Thymus (tissue), 11 donors: ENCODE measurements at regions not wholly inside any gene's neighbourhood (a gene's known extent, or its start where the extent isn't known, plus 50 kb on each side); places are given as distances from the start of the nearest gene placed in this dataset.
"Not testable (repeated sequence)": the region's sequence is repeated elsewhere in the genome, so short reads cannot be mapped to it uniquely, and the experiment has no call there.

Source experiments
- DNase-seq, 9 donors: peaks; one replicate each; pipeline ENCODE4 v3.0.0-alpha.2; 2013; ENCODE audit warnings: low spot score in 9 of 9, low read depth in 6 of 9, missing footprints in 1 of 9
- H3K27ac ChIP-seq, 2 donors: one replicate each; pipeline ENCODE4 v1.5.1; 2013; ENCODE audit warnings: control low read depth in 1 of 2, low read depth in 1 of 2, low read length in 1 of 2, mild to moderate bottlenecking in 1 of 2, moderate library complexity in 1 of 2
- H3K27me3 ChIP-seq, 2 donors: one replicate each; pipeline ENCODE4 v1.5.1; 2013; ENCODE audit warnings: low read length in 1 of 2; ENCODE audit not compliant: control insufficient read depth in 2 of 2, insufficient read depth in 1 of 2
- H3K36me3 ChIP-seq, 2 donors: one replicate each; pipeline ENCODE4 v1.5.1; 2013; ENCODE audit warnings: low read length in 1 of 2, mild to moderate bottlenecking in 1 of 2, moderate library complexity in 1 of 2; ENCODE audit not compliant: control insufficient read depth in 2 of 2, insufficient read depth in 2 of 2
- H3K4me1 ChIP-seq, 2 donors: one replicate each; pipeline ENCODE4 v1.5.1; 2013; ENCODE audit warnings: low read length in 2 of 2; ENCODE audit not compliant: control insufficient read depth in 2 of 2, insufficient read depth in 2 of 2
- H3K4me3 ChIP-seq, 2 donors: one replicate each; pipeline ENCODE4 v1.5.1; 2013; ENCODE audit warnings: low read length in 2 of 2, control low read depth in 1 of 2, mild to moderate bottlenecking in 1 of 2
- H3K9me3 ChIP-seq, 2 donors: one replicate each; pipeline ENCODE4 v1.5.1; 2013; ENCODE audit warnings: low read length in 1 of 2, mild to moderate bottlenecking in 1 of 2; ENCODE audit not compliant: control insufficient read depth in 2 of 2, insufficient read depth in 1 of 2
- WGBS: extraction: QIAGEN DNeasy Blood & Tissue Kit; methylation state at CpG from one replicate; pipeline ENCODE4 v1.1.7; 2013; 5-methylcytosine and 5-hydroxymethylcytosine counted together
- donor health status: healthy.

GRCh38 chr3:124640635-124641306 is 89.5 kb upstream of the UMPS start:
- 91% methylated on average over 9 of the region's 9 CpGs for WGBS
- Histone ChIP-seq H3K36me3 (no peaks in the 10 kb centered on the region), H3K4me3 (no peak overlapping the region), H3K4me1 (no peaks in the 10 kb centered on the region), H3K9me3 (no peaks in the 10 kb centered on the region), H3K27ac (no peak overlapping the region), H3K27me3 (no peaks in the 10 kb centered on the region)
- DNase-seq = no peak

- no peak overlapping the region for H3K4me3 ChIP-seq
- no peak overlapping the region for H3K27ac ChIP-seq
- no peaks in the 10 kb centered on the region for H3K9me3 ChIP-seq
- no peaks in the 10 kb centered on the region for H3K36me3 ChIP-seq
- H3K27me3 ChIP-seq = no peaks in the 10 kb centered on the region
- 94% methylated on average over 6 of the region's 6 CpGs for WGBS
- no peaks in the 10 kb centered on the region for H3K4me1 ChIP-seq
- no peak for DNase-seq
Observed at GRCh38 chr3:124643453-124643852, 86.8 kb upstream of the UMPS start.

- not testable (repeated sequence) for H3K4me1 ChIP-seq, H3K27ac ChIP-seq, H3K4me3 ChIP-seq, H3K9me3 ChIP-seq, H3K36me3 ChIP-seq, DNase-seq, H3K27me3 ChIP-seq
- 97% methylated on average over 4 of the region's 4 CpGs for WGBS
Observed at GRCh38 chr3:124646186-124646585, 84.1 kb upstream of the UMPS start.

GRCh38 chr3:124648551-124648950 is 81.7 kb upstream of the UMPS start:
- no peaks in the 10 kb centered on the region for H3K36me3 ChIP-seq
- peaks cover 0 to 5% of the 10 kb centered on the region in 2 donors for H3K4me1 ChIP-seq
- H3K27ac ChIP-seq = no peak overlapping the region
- DNase-seq = no peak
- H3K27me3 ChIP-seq = no peaks in the 10 kb centered on the region
- no peak overlapping the region for H3K4me3 ChIP-seq
- no peaks in the 10 kb centered on the region for H3K9me3 ChIP-seq
- 92% methylated on average over 2 of the region's 2 CpGs for WGBS

GRCh38 chr3:124650798-124651197 is 79.5 kb upstream of the UMPS start:
- no peak overlapping the region for H3K4me3 ChIP-seq
- peaks cover 0 to 5% of the 10 kb centered on the region in 2 donors for H3K4me1 ChIP-seq
- WGBS = 11% methylated on average over 4 of the region's 4 CpGs
- H3K36me3 ChIP-seq = no peaks in the 10 kb centered on the region
- H3K27me3 ChIP-seq = no peaks in the 10 kb centered on the region
- H3K9me3 ChIP-seq = no peaks in the 10 kb centered on the region
- no peak overlapping the region for H3K27ac ChIP-seq
- peak in 2 of 9 donors; percentile 2 to 16 for DNase-seq

- not testable (repeated sequence) for DNase-seq, H3K9me3 ChIP-seq, H3K4me3 ChIP-seq, H3K27me3 ChIP-seq, H3K4me1 ChIP-seq, H3K36me3 ChIP-seq, H3K27ac ChIP-seq
- WGBS = 100% methylated on average over 1 of the region's 1 CpG
Observed at GRCh38 chr3:124651416-124651815, 78.8 kb upstream of the UMPS start.

- H3K27ac ChIP-seq = no peak overlapping the region
- no peaks in the 10 kb centered on the region for H3K9me3 ChIP-seq
- peaks cover 0 to 5% of the 10 kb centered on the region in 2 donors for H3K4me1 ChIP-seq
- DNase-seq = no peak
- H3K4me3 ChIP-seq = no peak overlapping the region
- H3K27me3 ChIP-seq = no peaks in the 10 kb centered on the region
- no peaks in the 10 kb centered on the region for H3K36me3 ChIP-seq
Observed at GRCh38 chr3:124652009-124652408, 78.2 kb upstream of the UMPS start.

- Histone ChIP-seq H3K9me3 (no peaks in the 10 kb centered on the region), H3K4me3 (no peak overlapping the region), H3K4me1 (peaks cover 0 to 5% of the 10 kb centered on the region in 2 donors), H3K36me3 (no peaks in the 10 kb centered on the region), H3K27ac (no peak overlapping the region), H3K27me3 (no peaks in the 10 kb centered on the region)
- no peak for DNase-seq
- 83% methylated on average over 3 of the region's 3 CpGs for WGBS
Observed at GRCh38 chr3:124653071-124653796, 77.0 kb upstream of the UMPS start.

- Histone ChIP-seq H3K27ac (no peak overlapping the region), H3K36me3 (no peaks in the 10 kb centered on the region), H3K4me1 (peaks cover 0 to 5% of the 10 kb centered on the region in 2 donors), H3K27me3 (no peaks in the 10 kb centered on the region), H3K9me3 (no peaks in the 10 kb centered on the region), H3K4me3 (no peak overlapping the region)
- WGBS = 52% methylated on average over 4 of the region's 4 CpGs
- no peak for DNase-seq
Observed at GRCh38 chr3:124653797-124654469, 76.3 kb upstream of the UMPS start.
